ENCODE measurements at regions not wholly inside any gene's neighbourhood (a gene's known extent, or its start where the extent isn't known, plus 50 kb on each side); places are given as distances from the start of the nearest gene placed in this dataset.

- no peak for TF ChIP-seq CTCF (IDR thresholded peaks at IDR 0.05; ENCODE audit: insufficient read depth, low read depth, low read length, missing control alignments)
- DNase-seq (ENCODE audit: low read depth) = no peak
- no peak overlapping the region for H3K4me3 ChIP-seq (ENCODE audit: low read depth, low read length)
Measured at GRCh38 chr18:28995319-28995718, 818.4 kb upstream of the CDH2 start.

- no peak for DNase-seq (ENCODE audit: low read depth)
- no peak for TF ChIP-seq CTCF (IDR thresholded peaks at IDR 0.05; ENCODE audit: insufficient read depth, low read depth, low read length, missing control alignments)
- no peak overlapping the region for H3K4me3 ChIP-seq (ENCODE audit: low read depth, low read length)
Measured at GRCh38 chr18:28984731-28985130, 807.8 kb upstream of the CDH2 start.

GRCh38 chr18:28974504-28974903, 797.6 kb upstream of the CDH2 start:
- no peak for DNase-seq (ENCODE audit: low read depth)
- no peak overlapping the region for H3K4me3 ChIP-seq (ENCODE audit: low read depth, low read length)
- no peak for TF ChIP-seq CTCF (IDR thresholded peaks at IDR 0.05; ENCODE audit: insufficient read depth, low read depth, low read length, missing control alignments)

- DNase-seq (ENCODE audit: low read depth) = no peak
- no peak for TF ChIP-seq CTCF (IDR thresholded peaks at IDR 0.05; ENCODE audit: insufficient read depth, low read depth, low read length, missing control alignments)
- no peak overlapping the region for H3K4me3 ChIP-seq (ENCODE audit: low read depth, low read length)
Measured at GRCh38 chr18:28973324-28973723, 796.4 kb upstream of the CDH2 start.

GRCh38 chr18:28972333-28972907, 795.5 kb upstream of the CDH2 start:
- DNase-seq (ENCODE audit: low read depth) = no peak
- TF ChIP-seq CTCF (IDR thresholded peaks at IDR 0.05; ENCODE audit: insufficient read depth, low read depth, low read length, missing control alignments) = no peak
- no peak overlapping the region for H3K4me3 ChIP-seq (ENCODE audit: low read depth, low read length)

GRCh38 chr18:28963481-28963880, 786.6 kb upstream of the CDH2 start:
- no peak for DNase-seq (ENCODE audit: low read depth)

More at GRCh38 chr18:28963481-28963880, 786.6 kb upstream of the CDH2 start:
- TF ChIP-seq CTCF (IDR thresholded peaks at IDR 0.05; ENCODE audit: insufficient read depth, low read depth, low read length, missing control alignments) = no peak
- H3K4me3 ChIP-seq (ENCODE audit: low read depth, low read length) = no peak overlapping the region

All from GM12865 (cell line).